Limb (tissue), 2 donors: ENCODE measurements at regions not wholly inside any gene's neighbourhood (a gene's known extent, or its start where the extent isn't known, plus 50 kb on each side); places are given as distances from the start of the nearest gene placed in this dataset.

Experiments used
- DNase-seq, 2 donors: peaks; one replicate each; pipeline ENCODE4 v3.0.0-alpha.2; 2016; ENCODE audit errors: extremely low spot score in 2 of 2

DNA sequence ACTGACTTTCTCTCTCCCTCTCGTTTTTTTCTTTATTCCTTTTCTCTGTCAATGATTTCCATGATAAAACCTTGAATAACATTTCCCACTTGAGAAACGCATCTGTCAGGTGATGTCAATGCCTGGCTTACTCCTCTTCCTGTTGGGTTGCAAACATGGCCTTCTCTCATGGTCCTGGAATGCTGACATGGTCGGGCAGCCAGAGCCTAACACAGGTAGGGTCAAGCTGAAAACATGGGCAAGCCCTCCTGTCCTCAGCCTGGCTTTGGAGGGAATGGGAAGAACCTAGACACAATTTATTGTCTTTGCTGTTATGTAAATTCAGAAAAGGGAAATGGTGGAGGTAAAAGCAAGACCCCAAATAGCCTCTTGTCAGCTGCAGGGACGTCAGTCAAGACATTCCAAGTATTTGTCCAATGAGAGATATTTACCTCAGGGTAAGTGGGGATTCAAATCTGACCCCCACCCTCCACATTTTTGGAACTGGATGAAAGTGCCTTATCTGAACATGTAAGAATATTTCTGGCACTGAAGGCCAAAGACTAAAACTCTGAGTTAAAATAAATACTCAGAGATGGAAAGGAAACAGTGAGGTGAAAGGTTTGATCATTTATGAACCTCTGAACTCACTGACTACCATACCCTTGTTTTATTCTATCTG lies 473.8 kb downstream of the SPRY1 start:
- no peak for DNase-seq

DNA sequence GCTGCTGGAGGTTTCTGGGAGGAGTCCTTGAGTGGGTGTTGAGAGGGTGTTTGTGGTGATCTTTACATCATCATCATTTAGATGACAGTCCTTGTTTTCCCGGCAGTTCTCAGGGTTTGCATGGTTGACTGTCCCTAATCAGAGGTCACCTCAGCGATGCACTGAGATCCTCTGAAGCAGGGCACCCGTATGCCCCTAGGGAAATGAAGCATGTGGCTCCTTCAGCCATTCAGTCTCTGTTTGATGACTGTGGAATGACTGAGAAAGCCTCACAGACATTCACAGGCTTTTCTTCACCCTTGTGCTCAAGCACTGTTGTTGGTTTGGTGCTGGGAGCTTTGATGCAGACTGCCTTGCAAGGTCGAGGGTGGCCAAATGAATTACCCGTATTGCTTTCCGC lies 474.7 kb downstream of the SPRY1 start:
- no peak for DNase-seq

DNA sequence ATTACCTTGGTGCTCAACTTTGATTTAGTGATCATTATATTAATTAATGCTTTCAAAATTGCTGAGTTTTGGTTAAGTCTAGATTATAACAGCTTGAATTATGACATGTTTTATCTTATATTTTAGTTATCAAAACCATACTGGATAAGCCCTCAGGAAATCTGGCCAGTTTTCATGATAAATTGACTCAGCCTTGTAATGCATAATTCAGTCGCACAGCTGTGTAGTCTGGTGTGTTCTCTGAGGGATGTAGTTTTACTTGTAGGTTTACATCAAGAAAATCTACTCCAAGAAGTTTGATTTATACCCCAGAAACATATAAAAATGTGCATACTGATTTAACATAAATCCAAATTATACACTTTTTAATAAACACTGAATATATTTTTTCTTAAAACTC lies 477.5 kb downstream of the SPRY1 start:
- DNase-seq, result peak in 1 of 2 donors; percentile 48

DNA sequence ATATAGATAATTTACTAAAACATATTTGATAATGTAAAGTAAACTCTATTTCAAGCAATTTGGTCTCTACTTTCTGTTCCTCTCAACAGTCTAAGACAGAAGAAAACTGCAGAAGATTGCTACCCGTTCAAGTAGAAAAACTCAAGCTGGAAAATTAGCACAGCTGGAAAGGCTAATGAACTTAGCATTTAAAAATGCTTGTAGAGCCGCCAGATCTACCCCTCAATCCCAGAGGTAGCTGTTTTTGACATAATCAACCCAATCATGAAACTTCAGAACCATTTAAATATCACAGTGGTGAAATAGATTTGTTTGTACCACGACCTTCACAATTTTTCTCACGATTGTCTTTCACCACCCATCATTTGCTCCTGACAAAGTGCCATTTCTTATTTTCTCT lies 479.5 kb downstream of the SPRY1 start:
- DNase-seq, result no peak

DNA sequence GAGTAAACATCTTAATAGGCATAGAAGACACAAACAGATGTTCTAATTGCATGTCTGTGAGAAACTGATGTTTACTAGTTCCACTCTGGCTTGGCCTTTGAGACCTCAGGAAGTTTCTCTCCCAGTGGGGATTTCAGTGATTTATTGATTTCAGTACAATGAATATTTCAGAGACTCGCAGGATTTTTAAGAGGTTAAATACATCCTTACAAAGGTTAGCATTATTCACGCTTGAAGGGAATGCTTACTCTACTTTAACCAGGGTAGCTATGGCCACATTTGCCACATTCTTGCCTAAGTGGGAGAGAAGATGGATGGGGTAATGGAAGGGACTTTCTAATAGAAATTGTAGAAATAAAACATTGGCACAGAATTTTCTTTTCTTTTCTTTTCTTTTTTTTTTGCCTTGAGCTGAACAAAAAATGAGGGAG lies 480.1 kb downstream of the SPRY1 start:
- DNase-seq, result no peak

DNA sequence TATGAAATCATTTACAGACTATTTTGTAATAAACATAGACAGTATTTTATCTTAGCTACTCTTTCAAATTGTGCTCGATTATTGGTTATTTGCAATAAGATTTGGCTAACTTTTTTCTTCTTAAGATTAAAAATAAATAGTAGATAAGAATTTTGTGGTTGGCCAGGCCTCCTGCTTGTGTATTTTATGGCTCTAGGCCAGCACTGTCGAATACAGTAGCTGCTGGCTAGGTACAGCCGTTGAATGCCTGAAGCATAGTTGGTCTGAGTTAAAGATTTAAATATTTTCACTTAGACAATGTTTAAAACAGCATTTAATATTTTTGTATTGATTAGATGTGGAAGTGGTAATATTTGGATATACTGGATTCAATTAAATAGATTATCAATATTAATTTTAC lies 481.0 kb downstream of the SPRY1 start:
- no peak for DNase-seq

DNA sequence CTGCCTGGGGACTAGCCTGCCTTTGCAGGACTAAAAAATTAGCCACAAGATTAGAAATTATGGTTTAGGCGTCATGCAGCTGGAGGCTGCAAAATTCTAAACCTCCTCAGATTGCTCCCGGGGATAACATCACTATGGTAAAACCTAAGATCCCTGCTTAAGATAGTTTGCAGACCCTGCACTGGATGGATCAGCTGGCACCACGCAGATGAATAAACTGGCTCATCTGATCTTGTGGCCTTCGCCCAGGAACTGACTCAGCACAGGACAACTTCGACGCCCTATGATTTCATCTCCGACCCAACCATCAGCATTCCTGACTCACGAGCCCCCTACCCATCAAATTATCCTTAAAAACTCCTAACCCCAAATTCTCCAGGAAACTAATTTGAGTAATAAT lies 482.4 kb downstream of the SPRY1 start:
- no peak for DNase-seq

DNA sequence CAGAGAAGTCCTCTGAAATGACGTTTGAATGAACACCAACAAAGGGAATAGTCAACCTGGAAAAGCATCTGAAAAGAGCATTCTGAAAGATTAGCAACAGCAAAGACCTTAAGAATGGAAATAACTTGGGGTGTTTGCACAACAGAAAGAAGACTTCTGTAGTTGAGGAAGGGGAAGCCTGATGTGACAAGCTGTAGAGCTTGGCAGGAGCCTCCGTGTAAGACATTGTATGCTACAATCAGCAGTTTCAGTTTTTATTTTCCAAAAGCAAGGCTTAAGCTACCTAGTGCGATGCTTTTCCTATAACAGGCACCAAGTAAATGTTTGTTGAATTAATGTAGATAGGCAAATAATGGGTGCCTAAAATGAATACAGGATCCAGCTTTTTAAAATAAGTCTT lies 484.0 kb downstream of the SPRY1 start:
- no peak for DNase-seq

DNA sequence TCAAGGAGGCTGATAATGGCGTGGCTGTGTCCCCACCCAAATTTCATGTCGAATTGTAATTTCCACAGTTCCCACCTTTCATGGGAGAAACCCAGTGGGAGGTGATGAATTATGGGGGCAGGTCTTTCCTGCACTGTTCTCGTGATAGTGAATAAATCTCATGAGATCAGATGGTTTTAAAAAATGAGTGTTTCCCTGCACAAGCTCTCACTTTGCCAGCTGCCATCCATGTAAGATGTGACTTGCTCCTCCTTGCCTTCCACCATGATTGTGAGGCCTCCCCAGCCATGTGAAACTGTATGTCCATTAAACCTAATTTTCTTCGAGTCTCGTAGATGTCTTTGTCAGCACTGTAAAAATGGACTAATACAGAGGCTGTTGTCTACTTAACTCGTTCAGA lies 488.3 kb downstream of the SPRY1 start:
- DNase-seq, result no peak

DNA sequence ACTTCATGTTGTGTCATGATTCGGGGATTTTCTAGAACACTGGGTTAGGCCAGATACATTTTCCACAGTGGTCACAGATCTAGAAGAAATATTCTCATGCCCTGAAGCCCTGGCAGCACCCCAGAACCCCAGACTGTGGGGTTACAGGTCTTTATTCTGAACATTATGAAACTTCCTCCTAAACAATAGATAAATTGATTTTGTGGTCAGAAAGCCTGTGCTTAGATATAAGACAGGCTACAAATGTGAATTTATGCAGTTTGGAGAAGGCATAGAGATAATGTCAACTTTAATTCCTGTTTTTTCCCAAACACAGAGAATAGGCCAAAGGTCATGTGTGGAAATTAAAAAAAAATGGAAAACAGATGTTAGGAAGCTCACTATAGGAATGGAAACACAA lies 492.9 kb downstream of the SPRY1 start:
- DNase-seq, result peak in 1 of 2 donors; percentile 58

DNA sequence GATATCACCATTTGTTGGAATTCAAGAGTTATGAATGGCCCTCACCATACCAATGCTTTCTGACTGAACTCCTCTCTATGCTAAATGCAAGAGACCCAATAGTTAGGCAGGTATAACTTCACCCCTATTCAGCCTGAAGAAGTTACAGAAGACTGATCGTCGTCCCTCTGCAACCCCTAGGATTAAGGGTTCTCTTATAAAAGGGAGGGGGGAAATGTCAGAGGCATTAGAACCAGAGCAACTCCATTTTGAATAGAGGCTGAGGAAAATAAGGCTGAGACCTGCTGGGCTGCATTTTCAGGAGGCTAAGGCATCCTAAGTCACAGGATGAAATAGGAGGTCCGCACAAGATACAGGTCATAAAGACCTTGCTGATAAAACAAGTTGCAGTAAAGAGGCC lies 494.3 kb downstream of the SPRY1 start:
- DNase-seq, result no peak

DNA sequence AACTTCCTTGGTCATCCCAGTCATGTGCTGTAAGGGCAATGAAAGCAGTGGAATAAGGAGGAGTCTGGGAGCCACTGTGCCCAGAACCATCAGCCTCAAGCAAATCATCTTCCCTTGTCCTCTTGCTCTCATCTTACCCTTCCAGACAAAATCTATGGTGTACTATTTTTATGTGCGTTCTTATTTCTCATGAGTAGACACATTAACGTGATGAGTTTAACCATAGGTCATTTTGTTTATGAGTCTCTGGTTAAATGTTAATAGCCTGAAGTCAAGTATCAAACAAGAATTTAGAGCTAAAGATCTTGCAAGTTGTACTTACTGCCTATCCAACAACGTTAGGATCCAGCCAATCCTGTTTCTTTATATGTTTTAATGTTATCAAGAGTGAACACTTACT lies 495.3 kb downstream of the SPRY1 start:
- no peak for DNase-seq

DNA sequence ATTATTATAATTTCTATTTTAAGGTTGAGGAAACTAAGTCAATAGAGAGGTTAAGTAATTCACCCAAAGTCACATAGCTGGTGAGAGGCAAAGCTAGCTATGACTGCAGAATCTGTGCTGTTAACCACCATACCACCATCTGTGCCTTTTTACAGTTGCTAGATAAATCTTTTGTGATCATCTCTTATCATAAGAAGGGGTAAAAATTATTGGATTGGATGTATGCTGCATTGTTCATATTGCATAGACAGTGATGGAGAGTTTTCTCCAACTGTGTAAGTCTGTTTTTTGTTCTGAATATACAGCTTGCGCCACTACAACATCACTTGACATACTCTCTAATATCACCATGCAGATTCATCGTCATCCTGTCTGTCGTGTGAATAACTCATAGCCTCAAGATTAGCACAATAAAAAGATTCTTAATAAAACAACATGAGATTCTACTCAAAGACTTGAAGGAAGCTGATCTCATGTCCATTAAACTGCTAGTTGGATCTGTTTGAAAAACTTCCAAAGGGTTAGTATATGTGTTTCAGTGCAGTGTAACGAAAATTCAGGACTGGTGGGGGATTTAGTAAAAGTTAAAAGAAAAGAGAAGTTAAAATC lies 495.9 kb downstream of the SPRY1 start:
- no peak for DNase-seq

DNA sequence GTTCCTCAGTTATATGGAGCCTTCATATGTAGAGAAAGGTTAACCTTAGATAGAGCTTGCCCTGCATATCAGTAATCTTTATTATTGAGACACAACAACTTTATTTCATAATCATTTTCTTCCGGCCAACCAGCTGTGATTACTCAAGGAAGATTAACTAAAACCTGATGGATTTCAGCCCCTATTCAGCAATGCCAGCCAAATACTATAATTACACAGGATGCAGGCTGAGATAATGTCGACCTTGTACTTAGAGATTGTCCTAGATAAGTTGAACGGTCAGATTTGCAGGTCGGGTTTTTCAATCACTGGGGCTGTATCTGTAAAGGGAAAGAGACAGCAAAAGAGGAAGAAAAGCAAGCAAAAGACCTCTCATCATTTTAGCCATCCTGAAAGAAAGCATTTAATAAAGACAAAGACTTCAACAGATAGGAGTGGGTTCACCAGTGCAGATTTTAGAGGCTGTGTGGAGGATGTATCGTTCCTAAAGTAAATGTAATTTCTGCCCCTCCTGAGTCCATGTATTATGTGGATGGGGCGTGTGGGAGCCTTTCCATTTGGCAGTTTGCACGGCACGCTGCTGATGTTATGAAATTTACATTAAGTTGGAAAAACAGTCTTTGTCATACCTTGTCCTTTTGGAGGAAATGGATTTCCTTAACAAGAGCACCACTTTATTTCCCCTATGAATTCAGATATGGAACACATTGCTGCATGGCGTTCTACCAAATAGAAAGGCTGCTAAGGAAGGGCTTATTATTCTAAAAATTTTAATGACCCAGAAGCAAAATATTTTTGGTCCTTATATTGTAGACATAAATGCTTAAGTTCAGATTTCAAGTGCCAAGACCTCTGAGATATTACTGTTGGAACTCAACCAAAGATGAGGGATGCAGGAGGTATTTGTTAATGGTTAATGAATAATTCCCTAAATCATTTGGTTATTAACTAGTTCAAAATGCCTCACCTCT lies 496.7 kb downstream of the SPRY1 start:
- DNase-seq, result peak; percentile 45 to 77

DNA sequence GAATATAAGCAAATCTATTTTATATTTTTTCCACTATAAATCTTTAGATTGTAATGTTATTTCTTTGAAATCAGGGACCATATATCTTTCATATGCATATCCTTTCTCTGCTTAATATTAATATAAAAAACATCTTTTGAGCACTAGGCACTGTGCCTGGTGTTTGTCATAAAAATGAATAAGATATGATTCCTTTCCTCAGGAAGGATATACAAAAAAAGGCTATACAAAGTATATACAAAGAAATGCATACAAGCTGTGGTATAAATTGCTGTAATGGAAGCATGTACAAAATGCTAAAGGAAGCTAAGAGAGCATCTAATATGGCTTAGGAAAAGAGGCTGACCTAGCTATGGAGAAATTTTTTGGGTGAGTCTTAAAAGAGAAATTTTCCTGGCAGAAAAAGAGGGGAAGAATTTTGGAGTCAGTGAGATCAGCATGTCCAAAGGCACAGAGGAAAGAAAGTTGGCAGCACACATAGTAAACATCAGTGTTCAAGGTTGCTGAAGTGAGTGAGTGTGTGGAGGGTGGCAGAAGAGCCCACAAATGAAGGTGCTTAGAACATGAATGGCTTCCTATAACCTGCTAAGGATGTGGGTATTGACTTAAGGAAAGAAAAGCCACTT lies 500.0 kb downstream of the SPRY1 start:
- no peak for DNase-seq

DNA sequence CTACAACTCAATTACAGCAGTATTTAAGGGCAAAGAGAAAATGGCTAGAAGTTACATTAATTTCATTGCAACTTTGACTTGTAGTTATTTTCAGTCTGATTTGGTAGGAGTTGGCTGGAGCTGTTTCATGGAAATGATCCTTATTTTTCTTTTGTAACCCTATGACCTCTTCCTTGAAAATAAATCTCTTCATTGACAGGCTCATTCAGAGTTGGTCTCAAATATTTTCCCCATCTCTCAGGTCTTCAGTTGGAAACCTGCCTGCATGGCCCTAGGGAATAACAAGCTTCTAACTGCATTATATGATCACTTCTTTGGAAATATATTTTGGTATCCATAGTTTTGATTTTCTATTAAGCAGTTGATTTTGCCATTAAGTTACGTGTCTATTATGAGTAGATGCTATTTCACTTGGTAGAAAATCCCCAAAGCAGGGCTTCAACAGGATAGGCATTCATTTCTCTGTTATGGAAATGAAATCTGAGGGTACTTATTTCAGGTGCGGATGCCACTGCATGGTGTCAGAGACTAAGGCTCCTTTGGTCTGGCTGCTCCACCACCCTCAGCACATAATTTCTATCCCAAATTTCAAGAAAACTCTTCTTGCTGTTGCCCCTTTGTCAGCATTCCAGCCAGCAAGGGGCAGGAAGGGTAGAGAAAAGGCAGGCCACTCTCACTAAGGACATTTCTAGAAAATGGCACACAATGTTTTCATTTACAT lies 502.5 kb downstream of the SPRY1 start:
- no peak for DNase-seq

DNA sequence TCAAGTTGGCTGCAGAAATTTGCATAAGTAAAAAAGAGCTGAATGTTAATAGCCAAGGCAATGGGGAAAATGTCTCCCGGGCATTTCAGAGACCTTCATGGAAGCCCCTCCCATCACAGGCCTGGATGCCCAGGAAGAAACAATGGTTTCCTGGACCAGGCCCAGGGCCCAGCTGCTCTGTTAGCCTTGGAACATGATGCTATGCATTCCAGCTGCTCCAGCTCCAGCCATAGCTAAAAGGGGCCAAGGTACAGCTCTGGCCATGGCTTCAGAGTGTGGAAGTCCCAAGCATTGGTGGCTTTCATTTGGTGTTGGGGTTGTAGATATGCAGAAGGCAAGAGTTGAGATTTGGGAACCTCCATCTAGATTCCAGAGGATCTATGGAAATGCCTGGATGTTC lies 508.3 kb downstream of the SPRY1 start:
- no peak for DNase-seq

DNA sequence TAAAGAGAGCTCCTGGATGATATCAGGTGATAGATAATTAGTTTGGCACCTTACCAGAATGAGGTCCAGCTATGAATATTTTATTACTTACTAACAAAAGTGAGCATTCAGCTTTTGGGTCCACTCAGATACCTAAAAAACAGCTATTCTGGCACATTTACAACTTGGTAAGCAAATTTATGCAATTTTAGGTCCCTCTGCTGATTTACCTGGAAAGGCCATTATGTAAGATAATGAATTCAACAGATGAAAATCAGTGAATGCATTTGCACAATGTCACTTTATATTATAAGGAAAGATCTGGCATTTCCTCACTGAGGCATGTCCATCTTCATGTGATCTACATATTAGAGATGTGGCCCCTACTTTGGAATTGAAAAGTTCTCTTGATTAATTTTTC lies 517.0 kb downstream of the SPRY1 start:
- DNase-seq, result no peak

DNA sequence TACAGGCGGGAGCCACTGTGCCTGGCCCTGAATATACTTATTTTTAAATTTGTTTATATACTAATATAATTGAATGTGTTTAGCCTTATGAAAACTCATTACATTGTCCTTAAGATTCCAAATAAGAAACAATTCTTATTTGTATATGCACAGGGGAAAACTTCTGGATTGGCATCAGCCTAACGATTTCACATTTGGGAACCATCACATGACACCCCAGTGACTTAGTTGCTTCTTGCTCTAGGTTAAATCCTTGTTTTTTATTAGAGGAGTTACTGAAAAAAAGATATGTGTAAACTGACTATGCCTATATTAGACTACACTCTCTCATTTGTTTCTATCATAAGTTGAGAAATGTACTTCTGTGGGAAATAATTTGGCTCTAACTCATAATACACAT lies 520.2 kb downstream of the SPRY1 start:
- no peak for DNase-seq

DNA sequence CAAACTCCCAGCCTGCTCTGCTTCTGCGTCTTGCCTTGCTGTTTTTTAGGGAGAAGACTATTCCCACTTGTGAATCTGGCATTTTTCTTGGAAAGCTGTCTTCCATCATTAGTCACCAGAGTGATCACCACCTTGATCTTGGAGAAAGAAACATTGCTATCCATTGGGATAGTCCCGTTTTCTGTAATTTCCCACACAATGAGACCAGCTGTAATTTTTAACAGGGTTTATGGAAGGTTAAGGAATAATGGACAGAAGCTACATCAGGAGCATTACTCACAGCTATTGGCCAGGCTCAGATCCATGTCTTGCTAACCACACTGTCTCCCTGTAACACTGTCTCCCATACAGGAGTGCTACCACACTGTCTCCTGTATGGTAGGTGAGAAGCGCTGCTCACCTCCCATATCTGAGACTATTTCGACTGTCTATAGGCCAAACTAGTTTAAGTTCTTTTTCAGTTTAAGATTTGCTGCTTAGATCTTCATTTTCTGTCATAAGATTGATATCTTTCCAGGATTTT lies 523.0 kb downstream of the SPRY1 start:
- no peak for DNase-seq

DNA sequence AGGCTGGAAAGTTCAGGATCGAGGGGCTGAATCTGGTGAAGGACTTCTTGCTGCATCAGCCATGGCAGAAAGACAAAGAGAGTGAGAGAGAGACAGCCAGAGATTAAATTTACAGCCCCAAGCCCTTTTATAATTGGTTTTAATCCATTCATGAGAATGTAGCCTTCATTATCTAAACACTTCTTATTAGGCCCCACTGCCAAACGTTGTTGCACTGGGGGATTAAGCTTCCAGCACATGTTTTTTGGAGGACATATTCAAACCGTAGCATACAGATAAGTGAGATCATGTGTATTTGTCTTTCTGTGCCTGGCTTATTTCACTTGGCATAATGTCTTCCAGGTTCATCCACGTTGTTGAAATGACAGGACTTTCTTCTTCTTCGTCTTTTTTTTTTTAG lies 524.7 kb downstream of the SPRY1 start:
- no peak for DNase-seq
